NCI-H748 treated with DMSO at 0.1 percent for 48 hours (cell line): ENCODE measurements at regions not wholly inside any gene's neighbourhood (a gene's known extent, or its start where the extent isn't known, plus 50 kb on each side); places are given as distances from the start of the nearest gene placed in this dataset.

ENCODE experiments used
- DNase-seq: peaks from one replicate; lab custom pipeline; 2025; lab: John Stamatoyannopoulos, UW

GRCh38 chr2:59974051-59974766, 579.2 kb downstream of the BCL11A start:
- no peak for DNase-seq

GRCh38 chr2:59969161-59969560, 584.3 kb downstream of the BCL11A start:
- DNase-seq = no peak

GRCh38 chr2:59968441-59968840, 585.0 kb downstream of the BCL11A start:
- no peak for DNase-seq

- DNase-seq = no peak
Measured at GRCh38 chr2:59967691-59968090, 585.8 kb downstream of the BCL11A start.

- DNase-seq = no peak
Measured at GRCh38 chr2:59963157-59963556, 590.3 kb downstream of the BCL11A start.

GRCh38 chr2:59961746-59962145, 591.7 kb downstream of the BCL11A start:
- DNase-seq = no peak

- no peak for DNase-seq
Measured at GRCh38 chr2:59959944-59960343, 593.5 kb downstream of the BCL11A start.

- no peak for DNase-seq
Measured at GRCh38 chr2:59957504-59957903, 596.0 kb downstream of the BCL11A start.

GRCh38 chr2:59956981-59957380, 596.5 kb downstream of the BCL11A start:
- DNase-seq = no peak

GRCh38 chr2:59947917-59948541, 605.4 kb downstream of the BCL11A start:
- no peak for DNase-seq

GRCh38 chr2:59947209-59947608, 606.2 kb downstream of the BCL11A start:
- no peak for DNase-seq

- DNase-seq = no peak
Measured at GRCh38 chr2:59939236-59939635, 614.2 kb downstream of the BCL11A start.

GRCh38 chr2:59938181-59938580, 615.3 kb downstream of the BCL11A start:
- DNase-seq = no peak

GRCh38 chr2:59936048-59936447, 617.4 kb downstream of the BCL11A start:
- DNase-seq = no peak

GRCh38 chr2:59935005-59935404, 618.4 kb downstream of the BCL11A start:
- no peak for DNase-seq

GRCh38 chr2:59933948-59934347, 619.5 kb downstream of the BCL11A start:
- no peak for DNase-seq

GRCh38 chr2:59932341-59932740, 621.1 kb downstream of the BCL11A start:
- DNase-seq = no peak

- no peak for DNase-seq
Measured at GRCh38 chr2:59930430-59930829, 623.0 kb downstream of the BCL11A start.

GRCh38 chr2:59926731-59927130, 626.7 kb downstream of the BCL11A start:
- no peak for DNase-seq

- no peak for DNase-seq
Measured at GRCh38 chr2:59925321-59925720, 628.1 kb downstream of the BCL11A start.

GRCh38 chr2:59924346-59924745, 629.1 kb downstream of the BCL11A start:
- DNase-seq = no peak

- DNase-seq = no peak
Measured at GRCh38 chr2:59922450-59922849, 631.0 kb downstream of the BCL11A start.

- DNase-seq = no peak
Measured at GRCh38 chr2:59921743-59922142, 631.7 kb downstream of the BCL11A start.

- DNase-seq = no peak
Measured at GRCh38 chr2:59920961-59921360, 632.5 kb downstream of the BCL11A start.
